ENCODE measurements at regions not wholly inside any gene's neighbourhood (a gene's known extent, or its start where the extent isn't known, plus 50 kb on each side); places are given as distances from the start of the nearest gene placed in this dataset.

DNA sequence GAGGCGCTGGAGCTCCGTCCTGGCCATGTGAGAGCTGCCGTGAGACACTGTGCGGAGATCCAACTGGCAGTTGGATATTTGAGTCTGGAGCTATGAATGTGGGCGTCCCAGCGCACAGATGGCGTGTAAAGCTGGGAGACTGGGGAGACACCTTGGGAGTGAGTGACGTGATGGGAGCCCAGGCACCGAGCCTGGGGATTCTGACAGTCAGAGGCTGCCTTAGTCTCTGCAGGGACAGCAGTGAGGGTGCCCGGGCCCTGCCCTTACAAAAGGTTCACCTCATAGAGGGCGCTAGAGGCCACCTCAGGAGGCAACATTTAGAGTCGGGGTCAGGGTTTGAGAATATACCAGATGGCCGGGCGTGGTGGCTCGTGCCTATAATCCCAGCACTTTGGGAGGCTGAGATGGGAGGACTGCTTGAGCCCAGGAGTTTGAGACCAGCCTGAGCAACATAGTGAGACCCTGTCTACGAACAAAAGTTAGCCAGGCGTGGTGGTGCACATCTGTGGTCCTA is 194.1 kb upstream of the GSE1 start:
- Mint-ChIP-seq H3K4me1 (peaks cover 0 to 2% (median 0%) of the 10 kb centered on the region in 3 donors), H3K27me3 (peaks cover 3% of the 10 kb centered on the region), H3K27ac (peak overlapping the region in 1 of 3 donors; percentile 12), H3K4me3 (no peak overlapping the region), H3K9me3 (peaks cover 0 to 3% (median 2%) of the 10 kb centered on the region in 3 donors), H3K36me3 (peaks cover 2% of the 10 kb centered on the region)

DNA sequence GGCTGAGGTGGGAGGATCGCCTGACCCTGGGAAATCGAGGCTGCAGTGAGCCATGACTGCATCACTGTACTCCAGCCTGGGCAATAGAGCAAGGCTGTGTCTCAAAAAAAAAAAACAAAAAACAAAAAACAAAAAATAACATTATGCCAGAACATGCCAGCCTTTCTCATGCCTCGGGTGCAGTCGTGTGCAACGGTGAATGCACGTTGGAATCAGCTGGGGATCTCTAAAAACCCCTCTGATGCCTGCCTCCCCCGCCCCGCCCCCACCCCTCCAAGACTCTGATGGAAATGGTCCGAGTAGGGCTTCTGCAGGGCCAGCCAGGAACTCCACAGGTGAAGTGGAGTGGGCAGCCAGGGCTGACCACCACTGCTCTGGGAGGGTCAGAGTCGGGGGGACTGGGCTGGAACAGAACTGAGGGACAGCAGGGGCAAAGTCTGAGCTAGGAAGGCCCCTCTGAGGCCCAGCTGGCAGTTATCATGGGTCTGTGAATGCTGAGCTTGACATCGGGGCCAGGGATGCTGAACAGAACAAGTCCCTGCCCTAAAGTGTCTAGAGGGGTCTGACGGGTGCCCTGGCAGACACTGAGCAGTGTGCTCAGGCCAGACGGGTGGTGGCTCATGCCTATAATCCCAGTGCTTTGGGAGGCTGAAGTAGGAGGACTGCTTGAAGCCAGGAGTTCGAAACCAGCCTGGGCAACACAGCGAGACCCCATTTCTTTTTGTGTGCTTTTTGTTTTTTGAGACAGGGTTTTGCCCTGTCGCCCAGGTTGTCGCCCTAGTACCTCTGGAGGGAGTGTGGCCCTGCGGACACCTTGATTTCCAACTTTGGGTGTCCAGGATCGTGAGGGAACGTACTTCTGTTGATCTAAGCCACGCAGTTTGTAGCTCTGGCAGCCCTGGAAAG is 193.4 kb upstream of the GSE1 start:
- Mint-ChIP-seq H3K9me3 (no peaks in the 10 kb centered on the region), H3K4me3 (no peak overlapping the region)

DNA sequence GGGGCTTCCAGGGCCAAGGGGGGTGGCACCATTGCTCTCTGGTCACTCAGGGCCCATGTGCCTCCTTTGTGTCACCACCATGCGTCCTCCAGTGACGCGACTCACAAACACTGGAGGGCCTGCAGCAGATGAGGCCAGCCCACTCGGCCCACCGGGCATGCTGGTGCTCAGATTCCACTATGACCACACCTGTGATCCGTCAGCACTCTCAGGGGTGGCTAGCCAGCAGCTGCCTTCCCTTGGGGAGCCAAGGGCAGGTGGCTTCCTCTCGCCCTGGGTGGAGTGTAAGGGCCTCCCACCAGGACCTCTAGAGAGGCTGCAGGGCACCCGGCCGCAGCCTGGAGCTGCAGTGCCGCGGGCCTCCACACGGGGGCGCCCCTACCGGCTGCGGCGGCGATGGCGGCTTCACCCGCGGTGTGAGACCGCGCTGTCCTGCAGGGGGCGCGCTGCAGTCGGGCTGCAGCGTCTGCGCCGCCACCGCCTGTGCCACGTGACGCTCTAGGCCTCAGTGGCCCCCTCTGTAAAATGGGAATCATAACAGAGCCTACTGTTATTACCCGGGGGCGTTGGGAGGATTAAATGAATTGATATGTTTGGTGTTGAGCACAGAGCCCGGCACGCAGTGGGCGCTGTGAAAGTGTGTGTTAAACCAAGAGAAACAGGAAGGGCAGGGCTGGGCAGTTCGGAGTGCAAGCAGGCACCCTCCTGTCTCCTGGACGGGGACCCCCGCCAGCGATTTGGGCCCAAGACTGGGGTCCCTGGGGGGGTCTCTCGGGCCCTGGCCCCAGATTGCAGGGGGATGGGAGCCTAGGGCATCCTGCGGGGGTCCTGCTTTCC is 192.4 kb upstream of the GSE1 start:
- Mint-ChIP-seq H3K9me3 (peaks cover 0 to 2% (median 0%) of the 10 kb centered on the region in 3 donors), H3K4me1 (peaks cover 0 to 2% (median 0%) of the 10 kb centered on the region in 3 donors), H3K27me3 (peaks cover 6% of the 10 kb centered on the region), H3K4me3 (no peak overlapping the region), H3K36me3 (no peaks in the 10 kb centered on the region), H3K27ac (no peak overlapping the region)

More for the DNA sequence above, 193.4 kb upstream of the GSE1 start:
- H3K4me1 Mint-ChIP-seq = peaks cover 0 to 2% (median 0%) of the 10 kb centered on the region in 3 donors
- H3K36me3 Mint-ChIP-seq = no peaks in the 10 kb centered on the region
- no peak overlapping the region for H3K27ac Mint-ChIP-seq
- peaks cover 3% of the 10 kb centered on the region for H3K27me3 Mint-ChIP-seq

DNA sequence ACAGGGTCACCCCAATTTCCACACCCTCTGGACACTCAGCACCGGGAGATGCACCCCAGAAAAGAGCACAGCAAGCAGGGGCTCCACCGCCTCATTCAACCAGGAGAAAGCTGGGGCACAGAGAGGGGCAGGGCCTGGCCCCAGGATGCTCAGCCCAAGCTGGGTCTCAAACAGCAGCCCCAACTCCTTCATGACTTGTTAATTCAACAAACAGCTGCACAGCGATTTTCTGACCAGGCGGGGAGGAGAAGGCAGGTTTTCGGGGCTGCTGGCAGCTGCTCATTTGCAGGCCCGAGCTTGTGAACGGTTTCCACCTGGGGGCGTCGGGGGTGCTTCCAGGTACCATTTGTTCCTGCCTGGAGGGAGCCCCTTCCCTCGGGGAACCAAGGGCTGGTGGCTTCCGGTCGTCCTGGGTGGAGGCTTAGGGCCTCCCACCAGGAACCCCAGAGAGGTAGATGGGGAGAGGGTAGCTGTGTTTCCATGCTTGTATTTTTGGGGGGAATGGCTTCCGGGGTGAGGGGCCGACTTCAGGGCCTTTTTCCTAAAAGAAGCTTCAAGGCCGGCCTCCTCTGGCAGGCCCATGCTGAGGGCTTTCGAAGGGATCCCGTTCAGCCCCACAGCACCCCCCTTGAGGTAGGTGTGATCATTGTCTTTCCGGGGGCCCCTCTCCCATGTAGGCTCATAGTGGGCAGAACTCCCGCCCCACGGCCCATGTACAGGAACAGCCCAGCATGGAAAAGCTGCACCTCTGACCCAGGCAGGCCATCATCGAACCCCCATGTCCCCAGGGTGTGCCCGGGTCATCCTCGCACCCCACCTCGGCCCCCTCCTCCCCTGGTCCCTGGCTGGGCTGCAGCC is 191.6 kb upstream of the GSE1 start:
- H3K4me3 Mint-ChIP-seq = no peak overlapping the region
- no peak overlapping the region for H3K27ac Mint-ChIP-seq
- peaks cover 6% of the 10 kb centered on the region for H3K27me3 Mint-ChIP-seq
- H3K36me3 Mint-ChIP-seq = no peaks in the 10 kb centered on the region
- H3K4me1 Mint-ChIP-seq = peaks cover 0 to 4% (median 0%) of the 10 kb centered on the region in 3 donors
- H3K9me3 Mint-ChIP-seq = peaks cover 0 to 2% (median 0%) of the 10 kb centered on the region in 3 donors

DNA sequence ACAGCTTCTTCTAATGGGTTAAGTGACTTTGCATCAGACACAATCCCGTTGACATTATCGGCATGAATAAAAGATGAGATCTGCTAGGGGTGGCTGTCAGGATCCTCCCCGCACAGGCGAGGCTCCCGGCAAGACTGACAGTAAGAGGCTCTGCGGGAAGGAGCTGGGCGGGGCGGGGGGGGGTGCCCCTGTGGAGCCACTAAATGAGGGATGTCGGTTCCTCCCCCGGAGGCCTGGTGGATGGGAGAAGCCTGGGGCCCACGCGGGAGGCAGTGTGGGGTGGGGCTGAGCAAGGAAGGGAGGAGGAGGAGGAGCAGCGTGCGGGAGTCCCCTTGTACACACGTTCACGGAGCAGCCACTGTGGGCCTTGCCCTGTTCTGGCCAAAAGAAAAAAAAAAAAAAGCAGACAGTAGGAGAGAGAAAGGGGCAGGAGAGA is 190.9 kb upstream of the GSE1 start:
- H3K27ac Mint-ChIP-seq = no peak overlapping the region

DNA sequence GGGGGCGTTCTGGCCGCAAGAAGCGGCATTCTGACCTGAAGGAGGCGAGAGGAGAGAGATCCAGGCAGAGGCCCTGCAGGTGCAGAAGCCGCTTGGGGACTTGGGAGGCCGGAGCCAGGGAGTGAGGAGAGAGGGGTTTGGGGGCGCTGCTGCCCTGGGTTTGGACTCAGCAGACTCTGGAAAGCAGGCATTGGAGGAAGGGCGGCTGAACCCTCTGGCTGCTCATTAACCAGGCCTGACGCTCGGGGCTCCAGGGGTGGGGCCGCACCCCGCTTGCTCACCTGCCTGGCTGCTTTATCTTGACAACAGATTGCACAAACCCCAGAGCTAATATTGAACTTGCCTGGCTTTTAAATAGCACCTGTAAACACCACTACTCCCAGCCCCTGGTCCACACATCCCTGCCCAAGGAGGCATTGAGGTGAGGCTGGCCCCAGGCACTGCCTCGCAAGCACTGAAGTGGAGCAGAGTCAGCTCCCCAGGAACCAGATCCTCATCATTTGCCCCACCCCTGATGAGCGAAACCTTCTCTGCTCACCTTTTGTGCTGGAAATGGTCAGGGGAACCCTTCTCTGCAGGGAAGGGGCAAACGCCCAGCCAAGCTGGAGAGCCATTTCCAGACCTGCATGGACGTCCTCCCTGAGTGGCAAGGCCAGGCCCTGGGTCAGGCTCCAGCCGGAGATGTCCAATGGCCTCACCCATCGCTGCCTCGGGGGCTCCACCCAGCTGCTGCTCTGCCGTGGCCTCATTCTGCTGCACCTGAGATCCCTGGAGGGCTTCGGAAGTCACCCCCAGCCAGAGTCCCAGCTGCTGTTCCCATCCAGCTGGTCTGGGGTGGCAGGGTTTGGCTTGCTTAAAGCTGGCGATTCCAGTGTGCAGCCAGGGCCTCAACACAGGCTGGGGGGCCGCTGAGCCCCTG is 190.2 kb upstream of the GSE1 start:
- no peak overlapping the region for H3K27ac Mint-ChIP-seq
- H3K27me3 Mint-ChIP-seq = peaks cover 6% of the 10 kb centered on the region
- no peak overlapping the region for H3K4me3 Mint-ChIP-seq
- H3K36me3 Mint-ChIP-seq = no peaks in the 10 kb centered on the region
- peaks cover 0 to 4% (median 0%) of the 10 kb centered on the region in 3 donors for H3K4me1 Mint-ChIP-seq
- peaks cover 0 to 2% (median 0%) of the 10 kb centered on the region in 3 donors for H3K9me3 Mint-ChIP-seq

More for the DNA sequence above, 190.9 kb upstream of the GSE1 start:
- peaks cover 0 to 4% (median 0%) of the 10 kb centered on the region in 3 donors for H3K4me1 Mint-ChIP-seq
- peaks cover 0 to 2% (median 0%) of the 10 kb centered on the region in 3 donors for H3K9me3 Mint-ChIP-seq
- H3K4me3 Mint-ChIP-seq = no peak overlapping the region
- H3K27me3 Mint-ChIP-seq = peaks cover 6% of the 10 kb centered on the region
- no peaks in the 10 kb centered on the region for H3K36me3 Mint-ChIP-seq

DNA sequence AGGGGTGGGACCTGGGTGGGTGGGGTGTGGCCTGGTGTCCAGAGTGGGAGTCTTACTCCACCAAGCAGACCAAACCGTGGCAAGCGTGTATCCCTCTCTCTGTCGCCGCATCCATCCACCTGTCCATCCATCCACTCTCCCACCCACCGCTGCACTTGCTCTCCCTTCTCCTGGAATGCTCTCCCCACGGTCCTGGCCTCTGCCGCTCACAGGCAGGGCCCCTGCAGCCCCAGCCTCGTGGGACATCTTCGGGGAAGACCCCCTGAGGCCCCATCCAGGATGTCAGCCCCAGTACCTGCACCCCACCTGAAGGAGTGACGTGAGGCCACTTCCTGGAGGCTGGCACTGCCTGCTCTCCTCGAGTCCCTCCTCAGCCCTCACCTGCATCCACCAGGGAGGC is 189.5 kb upstream of the GSE1 start:
- Mint-ChIP-seq H3K9me3 (peaks cover 0 to 2% (median 0%) of the 10 kb centered on the region in 3 donors), H3K36me3 (no peaks in the 10 kb centered on the region), H3K27ac (no peak overlapping the region), H3K4me1 (peaks cover 0 to 4% (median 0%) of the 10 kb centered on the region in 3 donors), H3K4me3 (no peak overlapping the region), H3K27me3 (peaks cover 5% of the 10 kb centered on the region)

DNA sequence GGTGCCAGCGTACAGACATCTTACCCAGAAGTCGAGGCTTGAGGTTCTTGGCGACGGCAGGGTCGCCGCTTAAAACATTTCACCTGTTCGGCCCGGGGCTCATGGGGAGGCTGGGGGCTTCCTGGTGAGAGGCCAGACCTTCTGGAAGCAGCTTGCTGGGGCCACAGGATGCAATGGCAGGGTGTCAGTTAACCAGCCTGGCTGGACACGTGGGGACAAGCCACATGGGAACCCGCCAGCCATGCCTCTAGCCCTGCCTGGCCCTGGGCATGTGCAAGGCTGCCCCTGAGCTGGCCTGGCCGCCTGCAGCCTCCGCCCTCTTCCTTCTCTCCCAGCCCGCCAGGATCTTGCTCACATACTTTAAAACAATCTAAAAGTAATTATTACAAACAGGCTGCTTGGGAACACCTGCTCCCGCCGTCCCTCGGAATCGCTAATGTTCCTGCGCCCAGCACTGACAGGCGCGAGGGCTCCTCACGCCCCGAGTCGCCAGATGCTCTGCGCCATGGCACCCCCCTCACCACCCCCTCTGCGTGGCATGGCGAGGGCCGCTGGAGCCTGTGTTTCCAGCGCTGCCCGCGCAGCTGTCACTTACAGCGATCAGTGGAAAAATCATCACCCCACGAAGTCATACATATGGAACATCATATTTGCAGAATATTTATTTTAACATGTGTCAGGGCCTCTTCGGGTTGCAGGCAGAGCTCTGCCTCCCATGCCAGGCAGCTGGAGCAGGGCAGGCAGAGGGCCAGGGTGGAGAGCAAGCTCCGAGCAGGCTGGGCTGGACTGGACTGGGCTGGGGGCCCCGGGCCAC is 188.7 kb upstream of the GSE1 start:
- Mint-ChIP-seq H3K4me1 (peaks cover 0 to 4% (median 0%) of the 10 kb centered on the region in 3 donors), H3K27ac (no peak overlapping the region), H3K9me3 (peaks cover 0 to 2% (median 0%) of the 10 kb centered on the region in 3 donors), H3K4me3 (no peak overlapping the region), H3K27me3 (peaks cover 5% of the 10 kb centered on the region), H3K36me3 (no peaks in the 10 kb centered on the region)

DNA sequence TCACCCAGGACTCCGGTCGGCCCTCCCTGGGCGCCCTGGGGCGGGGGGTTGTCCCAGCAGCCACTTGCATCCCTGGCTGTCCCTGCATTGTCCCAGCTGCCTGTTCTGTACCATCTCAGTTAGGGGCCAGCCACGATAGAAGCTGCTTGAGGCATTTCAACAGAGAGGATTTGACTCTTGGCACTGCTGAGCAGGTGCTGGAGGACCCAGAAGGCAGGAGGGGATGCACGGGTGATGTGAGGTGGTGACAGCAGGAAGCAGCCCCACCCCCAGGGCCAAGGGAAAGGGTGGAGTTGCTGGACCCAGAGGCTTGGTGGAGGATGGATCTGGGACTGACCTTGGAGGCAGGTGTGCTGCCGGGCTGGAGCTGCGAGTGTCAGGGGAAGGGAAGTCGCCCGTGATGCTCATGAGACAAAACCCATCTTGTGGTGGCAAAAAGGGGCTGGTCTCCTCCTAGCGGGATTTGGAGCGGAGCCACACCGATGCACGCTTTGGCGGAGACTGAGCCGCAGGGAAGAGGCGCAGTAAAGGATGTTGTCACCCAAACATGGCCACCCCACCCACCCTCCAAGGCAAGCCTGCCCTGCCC is 188.0 kb upstream of the GSE1 start:
- Mint-ChIP-seq H3K4me1 (peaks cover 0 to 4% (median 0%) of the 10 kb centered on the region in 3 donors), H3K4me3 (no peak overlapping the region), H3K27me3 (peaks cover 8% of the 10 kb centered on the region), H3K9me3 (peaks cover 0 to 2% (median 0%) of the 10 kb centered on the region in 3 donors), H3K27ac (no peak overlapping the region), H3K36me3 (no peaks in the 10 kb centered on the region)

DNA sequence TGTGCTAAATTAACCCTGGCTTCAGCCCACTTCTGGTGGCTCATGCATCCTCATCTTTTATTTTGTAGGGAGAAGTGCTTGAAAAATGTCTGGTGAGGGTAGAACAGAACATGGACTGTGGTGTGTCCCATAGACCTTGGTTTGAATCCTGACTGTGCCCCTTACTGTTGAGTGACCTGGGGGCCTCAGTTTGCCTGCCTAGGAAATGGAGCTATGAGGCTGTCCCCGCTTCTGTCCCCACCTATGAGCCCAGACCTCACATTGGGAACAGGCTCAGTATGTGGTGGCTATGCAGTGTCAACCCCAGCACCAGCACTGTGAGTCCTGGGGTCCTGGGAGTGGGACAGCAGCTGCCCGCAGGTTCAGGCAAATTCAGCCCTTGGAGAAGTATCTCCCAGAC is 186.3 kb upstream of the GSE1 start:
- Mint-ChIP-seq H3K9me3 (peaks cover 0 to 2% (median 0%) of the 10 kb centered on the region in 3 donors), H3K27ac (no peak overlapping the region), H3K36me3 (no peaks in the 10 kb centered on the region), H3K4me3 (no peak overlapping the region), H3K4me1 (peaks cover 0 to 2% (median 0%) of the 10 kb centered on the region in 3 donors), H3K27me3 (peaks cover 8% of the 10 kb centered on the region)

DNA sequence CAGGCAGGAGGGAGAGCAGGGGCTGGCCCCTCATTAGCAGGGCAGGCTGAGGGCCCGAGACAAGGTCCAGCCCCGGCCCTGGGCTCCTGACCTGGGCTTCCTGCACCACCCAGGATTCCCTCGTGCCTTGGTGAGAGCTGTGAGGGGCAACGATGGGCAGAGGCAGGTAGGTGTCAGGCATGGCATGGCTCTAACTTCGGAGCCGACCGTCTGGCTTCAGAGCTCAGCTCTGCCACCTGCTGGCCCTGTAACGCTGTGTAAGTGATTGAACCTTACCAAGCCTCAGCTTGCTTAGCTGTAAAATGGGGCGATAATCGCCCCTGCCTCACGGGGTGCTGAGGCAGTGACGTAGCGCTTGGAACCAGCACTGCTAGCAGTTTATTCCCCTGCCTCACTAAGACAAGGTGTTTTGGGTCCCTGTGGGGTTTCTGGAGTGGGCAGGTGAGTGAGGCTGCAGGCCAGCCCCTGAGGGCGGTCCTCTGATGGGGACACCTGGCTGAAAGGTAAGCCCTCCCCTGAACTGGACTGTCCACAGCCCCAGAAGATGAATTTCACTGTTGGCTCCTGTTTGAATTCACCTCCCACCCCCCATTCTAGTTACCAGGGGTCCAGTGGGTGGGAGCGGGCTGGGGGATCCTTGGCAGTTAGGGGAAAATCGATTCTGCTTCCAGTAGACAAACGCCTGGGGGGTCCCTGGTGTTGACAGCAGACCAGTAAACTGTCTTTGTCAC is 184.8 kb upstream of the GSE1 start:
- H3K36me3 Mint-ChIP-seq = no peaks in the 10 kb centered on the region
- no peak overlapping the region for H3K27ac Mint-ChIP-seq
- peaks cover 8% of the 10 kb centered on the region for H3K27me3 Mint-ChIP-seq
- peaks cover 0 to 2% (median 0%) of the 10 kb centered on the region in 3 donors for H3K4me1 Mint-ChIP-seq
- peaks cover 0 to 2% (median 0%) of the 10 kb centered on the region in 3 donors for H3K9me3 Mint-ChIP-seq
- H3K4me3 Mint-ChIP-seq = no peak overlapping the region
